H9 (cell line): ENCODE measurements at regions not wholly inside any gene's neighbourhood (a gene's known extent, or its start where the extent isn't known, plus 50 kb on each side); places are given as distances from the start of the nearest gene placed in this dataset.

Experiments used
- DNase-seq: peaks from one replicate; pipeline ENCODE4 v3.0.0-alpha.2; 2017
- H2AFZ ChIP-seq: one replicate; pipeline ENCODE4 v1.6.1; 2013; ENCODE audit warnings: mild to moderate bottlenecking, low read length, control low read depth, moderate library complexity
- H2AK5ac ChIP-seq: 2 replicates; pipeline ENCODE4 v1.6.1; 2013; ENCODE audit warnings: low read length, control low read depth, mixed read lengths; ENCODE audit not compliant: insufficient read length
- H2BK120ac ChIP-seq: one replicate; pipeline ENCODE4 v1.6.1; 2013; ENCODE audit warnings: low read depth, mild to moderate bottlenecking, low read length, control low read depth, inconsistent platforms; ENCODE audit not compliant: poor library complexity, severe bottlenecking
- H2BK12ac ChIP-seq: 2 replicates; pipeline ENCODE4 v1.6.1; 2013; ENCODE audit warnings: low read length, control low read depth, mixed read lengths, low read depth; ENCODE audit not compliant: insufficient read length
- H2BK15ac ChIP-seq: 2 replicates; pipeline ENCODE4 v1.6.1; 2013; ENCODE audit warnings: low read depth, low read length, control low read depth
- H2BK20ac ChIP-seq: one replicate; pipeline ENCODE4 v1.6.1; 2013; ENCODE audit warnings: low read depth, mild to moderate bottlenecking, low read length, control low read depth, inconsistent platforms; ENCODE audit not compliant: poor library complexity, severe bottlenecking
- H2BK5ac ChIP-seq: 2 replicates; pipeline ENCODE4 v1.6.1; 2013; ENCODE audit warnings: low read length, control low read depth, mixed read lengths; ENCODE audit not compliant: insufficient read length
- H3K14ac ChIP-seq: 2 replicates; pipeline ENCODE4 v1.6.1; 2013; ENCODE audit warnings: low read length, control low read depth; ENCODE audit not compliant: insufficient read depth
- H3K18ac ChIP-seq: 2 replicates; pipeline ENCODE4 v1.6.1; 2013; ENCODE audit warnings: low read depth, mild to moderate bottlenecking, mixed read lengths, low read length, control low read depth; ENCODE audit not compliant: insufficient read length
- H3K23ac ChIP-seq: 2 replicates; pipeline ENCODE4 v1.6.1; 2013; ENCODE audit warnings: low read length, control low read depth, mixed read lengths, low read depth; ENCODE audit not compliant: insufficient read length
- H3K23me2 ChIP-seq: 2 replicates; pipeline ENCODE4 v1.6.1; 2013; ENCODE audit warnings: low read depth, mild to moderate bottlenecking, mixed read lengths, low read length, control low read depth; ENCODE audit not compliant: insufficient read length, poor library complexity, severe bottlenecking
- H3K27ac ChIP-seq: 2 replicates; pipeline ENCODE4 v1.5.1; 2013; ENCODE audit warnings: low read length, control low read depth, mixed read lengths, low read depth; ENCODE audit not compliant: insufficient read length
- H3K27me3 ChIP-seq: 2 replicates; pipeline ENCODE4 v1.6.1; 2013; ENCODE audit warnings: low read length, control low read depth, inconsistent platforms; ENCODE audit not compliant: insufficient read depth
- H3K4ac ChIP-seq: 2 replicates; pipeline ENCODE4 v1.6.1; 2013; ENCODE audit warnings: low read depth, mild to moderate bottlenecking, control low read depth, inconsistent platforms, low read length, moderate library complexity
- H3K4me1 ChIP-seq: 2 replicates; pipeline ENCODE4 v1.6.1; 2013; ENCODE audit warnings: low read length, control low read depth, inconsistent platforms; ENCODE audit not compliant: insufficient read depth
- H3K4me2 ChIP-seq: 2 replicates; pipeline ENCODE4 v1.6.1; 2013; ENCODE audit warnings: low read length, control low read depth, mixed read lengths; ENCODE audit not compliant: insufficient read length, insufficient read depth
- H3K56ac ChIP-seq: 2 replicates; pipeline ENCODE4 v1.6.1; 2013; ENCODE audit warnings: low read depth, mild to moderate bottlenecking, mixed read lengths, low read length, control low read depth; ENCODE audit not compliant: insufficient read length
- H3K79me1 ChIP-seq: 2 replicates; pipeline ENCODE4 v1.6.1; 2013; ENCODE audit warnings: low read depth, mild to moderate bottlenecking, moderate library complexity, low read length, control low read depth, inconsistent platforms; ENCODE audit not compliant: insufficient read depth, poor library complexity, severe bottlenecking
- H3K79me2 ChIP-seq: 2 replicates; pipeline ENCODE4 v1.6.1; 2013; ENCODE audit warnings: low read length, control low read depth, inconsistent platforms; ENCODE audit not compliant: insufficient read depth
- H3K9ac ChIP-seq: 2 replicates; pipeline ENCODE4 v1.6.1; 2013; ENCODE audit warnings: low read length, control low read depth, mixed read lengths; ENCODE audit not compliant: insufficient read length; ENCODE audit errors: extremely low read depth
- H3K9me3 ChIP-seq: one replicate; pipeline ENCODE4 v1.6.1; 2013; ENCODE audit warnings: low read depth, low read length, inconsistent platforms; ENCODE audit not compliant: control insufficient read depth
- H3T11ph ChIP-seq: one replicate; pipeline ENCODE4 v1.6.1; 2013; ENCODE audit warnings: mild to moderate bottlenecking, low read length, control low read depth, inconsistent platforms
- H4K20me1 ChIP-seq: one replicate; pipeline ENCODE4 v1.6.1; 2013; ENCODE audit not compliant: control insufficient read depth, insufficient read length, insufficient read depth
- H4K5ac ChIP-seq: 2 replicates; pipeline ENCODE4 v1.6.1; 2013; ENCODE audit warnings: low read depth, mild to moderate bottlenecking, mixed read lengths, low read length, control low read depth; ENCODE audit not compliant: insufficient read length
- H4K8ac ChIP-seq: replicated peaks from 2 replicates; pipeline ENCODE4 v1.6.1; 2013; ENCODE audit warnings: low read length, control low read depth, mixed read lengths, low read depth; ENCODE audit not compliant: insufficient read length
- H4K91ac ChIP-seq: 2 replicates; pipeline ENCODE4 v1.6.1; 2013; ENCODE audit warnings: low read depth, mild to moderate bottlenecking, moderate library complexity, mixed read lengths, low read length, control low read depth; ENCODE audit not compliant: insufficient read length
- H3K27ac Mint-ChIP-seq, 3 experiments: 2 replicates in 2 of 3; 3 replicates in 1 of 3; pipeline ENCODE4 v1.8.0; 2020 to 2021; ENCODE audit warnings: mixed read lengths in 3 of 3, mild to moderate bottlenecking in 1 of 3, moderate library complexity in 1 of 3
- H3K27me3 Mint-ChIP-seq: 2 replicates; pipeline ENCODE4 v1.8.0; 2021; ENCODE audit warnings: low read depth, mild to moderate bottlenecking, moderate library complexity, mixed read lengths
- H3K36me3 Mint-ChIP-seq, 3 experiments: 2 replicates in 2 of 3; 3 replicates in 1 of 3; pipeline ENCODE4 v1.8.0; 2020 to 2021; ENCODE audit warnings: low read depth in 3 of 3, mixed read lengths in 3 of 3; ENCODE audit not compliant: insufficient read depth in 1 of 3
- H3K4me1 Mint-ChIP-seq, 2 experiments: 2 replicates each; pipeline ENCODE4 v1.8.0; 2020; ENCODE audit warnings: mixed read lengths in 2 of 2
- H3K4me3 Mint-ChIP-seq, 2 experiments: 2 replicates in 1 of 2; 3 replicates in 1 of 2; pipeline ENCODE4 v1.8.0; 2020 to 2021; ENCODE audit warnings: mild to moderate bottlenecking in 2 of 2, mixed read lengths in 2 of 2, moderate library complexity in 1 of 2
- H3K9me3 Mint-ChIP-seq, 2 experiments: 2 replicates in 1 of 2; 3 replicates in 1 of 2; pipeline ENCODE4 v1.8.0; 2020; ENCODE audit warnings: mild to moderate bottlenecking in 2 of 2, mixed read lengths in 2 of 2, moderate library complexity in 1 of 2
- CTCF ChIP-seq: fragments of 200-600 bp; sonication (generic); conservative IDR thresholded peaks from 3 replicates; pipeline ENCODE4 v1.8.0; 2021; ENCODE audit warnings: antibody characterized with exemption, mild to moderate bottlenecking
- WGBS: extraction: QIAGEN DNeasy Blood & Tissue Kit; methylation state at CpG from one replicate; pipeline ENCODE4 v1.1.7; 2013; ENCODE audit warnings: missing lambda C conversion rate, low lambda C conversion rate, mixed read lengths; ENCODE audit not compliant: insufficient read length; ENCODE audit errors: extremely low coverage; 5-methylcytosine and 5-hydroxymethylcytosine counted together

DNA sequence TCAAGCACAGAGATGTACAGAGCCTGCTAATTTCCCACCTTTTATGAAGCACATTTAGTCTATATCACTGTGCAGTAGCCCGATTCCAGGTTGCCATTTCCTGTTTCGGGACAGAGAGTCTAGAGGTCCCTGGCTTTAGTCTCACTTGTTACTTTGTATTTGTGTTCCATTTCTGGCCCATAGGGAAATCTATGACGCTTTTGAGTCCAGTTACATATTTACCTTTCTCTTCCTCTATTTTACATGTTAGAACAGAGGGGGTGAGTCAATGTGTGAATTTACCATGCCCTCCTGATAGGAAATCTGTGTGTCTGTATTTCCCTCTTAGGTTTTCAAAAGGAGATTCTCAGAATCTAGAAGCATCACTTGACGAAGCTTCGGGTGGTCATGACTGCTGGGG lies 227.1 kb upstream of the ZFHX3 start:
- H3K14ac ChIP-seq: no peak overlapping the region
- Mint-ChIP-seq H3K9me3 (peaks cover 0 to 3% of the 10 kb centered on the region in 2 experiments; a peak in 2 of 5 replicates), H3K36me3 (no peaks in the 10 kb centered on the region), H3K27ac (no peak overlapping the region), H3K4me3 (no peak overlapping the region), H3K27me3 (no peaks in the 10 kb centered on the region; the same call in 1 of the 2 replicates), H3K4me1 (no peaks in the 10 kb centered on the region)
- no peak overlapping the region for H3K9ac ChIP-seq
- H3K9me3 ChIP-seq: no peaks in the 10 kb centered on the region
- WGBS: no CpG with 5 or more reads among the region's 5 CpGs
- H2AK5ac ChIP-seq: no peak overlapping the region
- no peak for DNase-seq
- H3K4me2 ChIP-seq: no peak overlapping the region
- no peak for TF ChIP-seq CTCF
- H3K27me3 ChIP-seq: no peaks in the 10 kb centered on the region
- no peak overlapping the region for H4K91ac ChIP-seq
- no peak overlapping the region for H2BK20ac ChIP-seq
- H4K8ac ChIP-seq: no peak overlapping the region
- no peak overlapping the region for H3K23ac ChIP-seq
- H3K23me2 ChIP-seq: no peaks in the 10 kb centered on the region
- H3K56ac ChIP-seq: no peak overlapping the region
- no peak overlapping the region for H2BK120ac ChIP-seq
- no peak overlapping the region for H2BK12ac ChIP-seq
- no peaks in the 10 kb centered on the region for H4K20me1 ChIP-seq
- no peak overlapping the region for H2BK5ac ChIP-seq
- H2BK15ac ChIP-seq: no peak overlapping the region
- no peaks in the 10 kb centered on the region for H3K79me2 ChIP-seq
- H3K27ac ChIP-seq: no peak overlapping the region
- no peak overlapping the region for H4K5ac ChIP-seq
- no peak overlapping the region for H3T11ph ChIP-seq
- no peak overlapping the region for H2AFZ ChIP-seq
- H3K4me1 ChIP-seq: no peaks in the 10 kb centered on the region
- H3K4ac ChIP-seq: no peak overlapping the region
- no peak overlapping the region for H3K18ac ChIP-seq
- no peaks in the 10 kb centered on the region for H3K79me1 ChIP-seq
